Ovary (tissue), 7 donors: ENCODE measurements at regions not wholly inside any gene's neighbourhood (a gene's known extent, or its start where the extent isn't known, plus 50 kb on each side); places are given as distances from the start of the nearest gene placed in this dataset.

Source experiments
- DNase-seq, 5 donors: peaks; one replicate each; pipeline ENCODE4 v3.0.0-alpha.2; 2019 to 2020
- H3K27ac ChIP-seq, 2 donors: fragments of 200-600 bp; one replicate each; pipeline versions ENCODE4 v1.5.1 to v1.8.0; 2019 to 2022
- H3K27me3 ChIP-seq: fragments of 200-600 bp; one replicate; pipeline ENCODE4 v1.8.0; 2022
- H3K36me3 ChIP-seq: fragments of 200-600 bp; sonication (generic); one replicate; pipeline ENCODE4 v1.5.1; 2019
- H3K4me1 ChIP-seq: one replicate; pipeline ENCODE4 v1.8.1; 2013; ENCODE audit warnings: mild to moderate bottlenecking, moderate library complexity; ENCODE audit not compliant: insufficient read depth
- H3K4me3 ChIP-seq: fragments of 200-600 bp; sonication (generic); one replicate; pipeline ENCODE4 v1.5.1; 2017
- H3K9me3 ChIP-seq, 2 donors: fragments of 200-600 bp in 1 of 2; sonication (generic) in 1 of 2; one replicate each; pipeline versions ENCODE4 v1.5.1 to v1.8.1; 2013 to 2019; ENCODE audit warnings: mild to moderate bottlenecking in 1 of 2, moderate library complexity in 1 of 2
- EP300 ChIP-seq: sonication (generic); formaldehyde crosslinking; IDR thresholded peaks from one replicate; pipeline ENCODE4 v1.6.1; 2017; ENCODE audit warnings: antibody characterized with exemption
- POLR2A ChIP-seq: fragments of 450-650 bp; IDR thresholded peaks from one replicate; pipeline ENCODE4 v1.6.1; 2017; ENCODE audit warnings: antibody characterized with exemption, mild to moderate bottlenecking, moderate library complexity
- WGBS, 3 donors: extraction: QIAGEN DNeasy Blood & Tissue Kit in 1 of 3; methylation state at CpG; one replicate each; pipeline versions ENCODE4 v1.1.5 to v1.1.7; 2013 to 2017; 5-methylcytosine and 5-hydroxymethylcytosine counted together
- intact Hi-C, 4 donors: fragments of 100-400 bp; cut with DNase I; formaldehyde crosslinking; loops; one replicate each; pipeline versions ENCODE4 v1.11.0 to v1.15.1; 2022 to 2023
- TF ChIP-seq, protein P1 (sequence below), 3 donors: fragments of 450-650 bp in 2 of 3; fragments of 200-600 bp in 1 of 3; IDR thresholded peaks; one replicate each; pipeline versions ENCODE4 v1.5.1 to v1.8.0; 2016 to 2022; ENCODE audit warnings: antibody characterized with exemption in 3 of 3, mild to moderate bottlenecking in 1 of 3
- donor health status: DM: no; HTN: no; CAD: no; lungs with moderate emphysema.
- donor health status: DM: no; HTN: no; CAD: no.
- donor health status: Bipolar disorder and iron deficiency.
- donor health status: DM: no; HTN: no; CAD: no.
- donor health status: DM: yes; HTN: yes; CAD: no.

DNA sequence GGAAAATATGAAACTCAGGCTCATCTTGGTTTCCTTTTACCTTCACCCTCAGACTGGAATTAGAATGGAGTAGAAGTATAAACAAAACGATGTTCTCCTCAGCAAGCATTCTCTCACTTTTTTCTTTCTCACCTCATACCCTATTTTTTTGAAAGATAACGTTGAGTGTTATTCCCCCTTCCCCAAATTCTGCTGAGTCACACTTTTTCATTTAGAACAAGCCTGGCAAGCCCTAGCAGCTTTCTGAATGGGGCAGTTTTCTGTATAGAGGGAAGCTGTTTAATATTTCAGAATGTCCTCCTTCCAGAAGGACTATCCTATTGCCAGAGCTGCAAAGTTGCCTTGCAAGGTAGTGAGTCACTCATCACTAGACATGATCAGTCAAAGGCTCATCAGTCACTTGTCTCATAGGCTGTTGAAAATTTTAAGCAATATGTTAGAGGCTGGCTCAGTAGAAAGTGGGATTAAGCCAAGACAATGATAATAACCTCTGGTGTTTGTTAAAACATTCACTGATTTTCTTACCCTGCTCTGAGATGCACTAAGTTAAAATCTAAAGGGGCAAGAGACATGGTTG, 416.1 kb downstream of the RNF144A start:
- Histone ChIP-seq H3K36me3 (no peaks in the 10 kb centered on the region), H3K4me1 (no peaks in the 10 kb centered on the region), H3K9me3 (no peaks in the 10 kb centered on the region), H3K27me3 (no peaks in the 10 kb centered on the region), H3K4me3 (no peak overlapping the region), H3K27ac (no peak overlapping the region)
- WGBS, 3 donors, result 14 to 31% (median 16%) methylated on average over 2 of the region's 2 CpGs
- TF ChIP-seq EP300, result no peak
- TF ChIP-seq, protein P1, sequence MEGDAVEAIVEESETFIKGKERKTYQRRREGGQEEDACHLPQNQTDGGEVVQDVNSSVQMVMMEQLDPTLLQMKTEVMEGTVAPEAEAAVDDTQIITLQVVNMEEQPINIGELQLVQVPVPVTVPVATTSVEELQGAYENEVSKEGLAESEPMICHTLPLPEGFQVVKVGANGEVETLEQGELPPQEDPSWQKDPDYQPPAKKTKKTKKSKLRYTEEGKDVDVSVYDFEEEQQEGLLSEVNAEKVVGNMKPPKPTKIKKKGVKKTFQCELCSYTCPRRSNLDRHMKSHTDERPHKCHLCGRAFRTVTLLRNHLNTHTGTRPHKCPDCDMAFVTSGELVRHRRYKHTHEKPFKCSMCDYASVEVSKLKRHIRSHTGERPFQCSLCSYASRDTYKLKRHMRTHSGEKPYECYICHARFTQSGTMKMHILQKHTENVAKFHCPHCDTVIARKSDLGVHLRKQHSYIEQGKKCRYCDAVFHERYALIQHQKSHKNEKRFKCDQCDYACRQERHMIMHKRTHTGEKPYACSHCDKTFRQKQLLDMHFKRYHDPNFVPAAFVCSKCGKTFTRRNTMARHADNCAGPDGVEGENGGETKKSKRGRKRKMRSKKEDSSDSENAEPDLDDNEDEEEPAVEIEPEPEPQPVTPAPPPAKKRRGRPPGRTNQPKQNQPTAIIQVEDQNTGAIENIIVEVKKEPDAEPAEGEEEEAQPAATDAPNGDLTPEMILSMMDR (IDR thresholded peaks at IDR 0.05), result no peak
- TF ChIP-seq POLR2A, result no peak
- intact Hi-C loops, result no loop called here
- DNase-seq, result no peak

GRCh38 chr2:7333960-7334493, 416.8 kb downstream of the RNF144A start:
- no peak overlapping the region for H3K27ac ChIP-seq
- 43 to 56% (median 54%) methylated on average over 5 of the region's 5 CpGs for WGBS, 3 donors
- H3K4me3 ChIP-seq, result no peak overlapping the region
- TF ChIP-seq, protein P1 (IDR thresholded peaks at IDR 0.05), result no peak
- TF ChIP-seq EP300 (no peak), POLR2A (no peak)
- no peaks in the 10 kb centered on the region for H3K27me3 ChIP-seq
- no peak for DNase-seq
- no peaks in the 10 kb centered on the region for H3K4me1 ChIP-seq
- H3K36me3 ChIP-seq, result no peaks in the 10 kb centered on the region
- intact Hi-C loops, result no loop called here
- H3K9me3 ChIP-seq, result no peaks in the 10 kb centered on the region

- no peaks in the 10 kb centered on the region for H3K4me1 ChIP-seq
- no peaks in the 10 kb centered on the region for H3K36me3 ChIP-seq
- TF ChIP-seq, protein P1 (IDR thresholded peaks at IDR 0.05), result no peak
- TF ChIP-seq POLR2A (no peak), EP300 (no peak)
- no peak for DNase-seq
- H3K4me3 ChIP-seq, result no peak overlapping the region
- H3K27ac ChIP-seq, result no peak overlapping the region
- 81 to 90% (median 81%) methylated on average over 3 of the region's 3 CpGs for WGBS, 3 donors
- intact Hi-C loops, result no loop called here
- no peaks in the 10 kb centered on the region for H3K27me3 ChIP-seq
- no peaks in the 10 kb centered on the region for H3K9me3 ChIP-seq
Observed at GRCh38 chr2:7338961-7339360, 421.7 kb downstream of the RNF144A start.

DNA sequence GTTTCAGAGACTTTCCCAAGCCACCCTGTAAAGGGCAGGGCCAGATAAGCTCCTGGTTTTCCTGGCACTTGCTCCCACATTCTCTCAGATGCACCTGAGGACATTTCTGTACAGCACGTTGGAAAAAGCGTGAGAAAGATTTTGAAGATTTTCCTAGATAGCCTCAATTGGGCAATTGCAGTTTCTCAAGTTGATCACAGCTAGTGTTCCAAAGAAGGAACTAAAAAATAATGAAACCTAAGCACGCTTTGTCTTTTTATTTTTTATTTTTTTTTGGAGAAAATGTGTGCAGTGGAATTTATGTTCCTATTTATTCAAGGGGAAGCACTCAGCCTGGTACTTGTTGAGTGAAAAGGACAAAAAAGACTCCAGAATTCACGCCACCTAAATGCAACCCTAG, 429.1 kb downstream of the RNF144A start:
- H3K27me3 ChIP-seq, result no peaks in the 10 kb centered on the region
- no peak overlapping the region for H3K27ac ChIP-seq
- no peak overlapping the region for H3K4me3 ChIP-seq
- no peaks in the 10 kb centered on the region for H3K4me1 ChIP-seq
- no peak for DNase-seq
- WGBS, 3 donors, result 92% methylated on average over 4 of the region's 4 CpGs
- no peaks in the 10 kb centered on the region for H3K9me3 ChIP-seq
- intact Hi-C loops, result no loop called here
- no peak for TF ChIP-seq EP300
- TF ChIP-seq, protein P1 (IDR thresholded peaks at IDR 0.05), result no peak
- TF ChIP-seq POLR2A, result no peak
- H3K36me3 ChIP-seq, result no peaks in the 10 kb centered on the region
